Panc1 (cell line): ENCODE measurements at regions not wholly inside any gene's neighbourhood (a gene's known extent, or its start where the extent isn't known, plus 50 kb on each side); places are given as distances from the start of the nearest gene placed in this dataset.

Experiments used
- ATAC-seq: fragments of 200-7000 bp; cut with Tn5 transposase; 2 replicates; pipeline ENCODE4 v1.9.1; 2020; ENCODE audit warnings: mild to moderate bottlenecking, moderate library complexity
- BruUV-seq: library from RNA; stranded (reverse); fragments of 400-500 nt; replicated peaks from 2 replicates; lab custom pipeline; 2021; lab: Mats Ljungman, UMichigan
- CTCF ChIA-PET: fragments of 300-600 bp; sonication (Branson Sonifier 250); formaldehyde crosslinking; loops from one replicate; lab custom pipeline; 2022; ENCODE audit warnings: antibody characterized with exemption; lab: Charles Lee
- POLR2A ChIA-PET: fragments of 300-600 bp; sonication (Branson Sonifier 250); formaldehyde crosslinking; loops from one replicate; lab custom pipeline; 2022; ENCODE audit warnings: antibody characterized with exemption; lab: Charles Lee
- DNase-seq: peaks from one replicate; pipeline ENCODE4 v3.0.0-alpha.2; 2010; ENCODE audit warnings: low read depth, low spot score
- H3K27ac ChIP-seq: 2 replicates; pipeline ENCODE4 v1.5.1; 2011; ENCODE audit warnings: mild to moderate bottlenecking, low read length, inconsistent platforms
- H3K27me3 ChIP-seq: fragments of 200-500 bp; sonication (Bioruptor generic); 2 replicates; pipeline ENCODE4 v1.6.0; 2014; ENCODE audit warnings: low read length, inconsistent platforms; ENCODE audit not compliant: control insufficient read depth, insufficient read depth
- H3K36me3 ChIP-seq: fragments of 200-500 bp; sonication (Bioruptor generic); 2 replicates; pipeline ENCODE4 v1.5.1; 2014; ENCODE audit warnings: inconsistent platforms, mild to moderate bottlenecking, low read length, moderate library complexity; ENCODE audit not compliant: control insufficient read depth, insufficient read depth
- H3K4me1 ChIP-seq: 2 replicates; pipeline ENCODE4 v1.5.1; 2011; ENCODE audit warnings: inconsistent platforms, mild to moderate bottlenecking, low read length, moderate library complexity; ENCODE audit not compliant: control insufficient read depth, insufficient read depth
- H3K4me3 ChIP-seq, 2 experiments: 2 replicates each; pipeline ENCODE4 v1.5.1; 2011 to 2012; ENCODE audit warnings: low read depth in 2 of 2, low read length in 2 of 2, mild to moderate bottlenecking in 2 of 2, inconsistent platforms in 1 of 2, moderate library complexity in 1 of 2
- H3K9me3 ChIP-seq: fragments of 200-500 bp; sonication (Bioruptor generic); 2 replicates; pipeline ENCODE4 v1.5.1; 2014; ENCODE audit warnings: low read depth, mild to moderate bottlenecking, inconsistent platforms, low read length, moderate library complexity; ENCODE audit not compliant: control insufficient read depth, insufficient read depth
- CTCF ChIP-seq: fragments of 450-650 bp; IDR thresholded peaks from 2 replicates; pipeline ENCODE4 v1.5.1; 2017; ENCODE audit warnings: mild to moderate bottlenecking
- POLR2AphosphoS5 ChIP-seq: IDR thresholded peaks from 2 replicates; pipeline ENCODE4 v1.6.1; 2012; ENCODE audit warnings: mild to moderate bottlenecking, low read depth, low read length, moderate library complexity
- REST ChIP-seq, 2 experiments: IDR thresholded peaks; 2 replicates each; pipeline ENCODE4 v1.6.1; 2011 to 2012; ENCODE audit warnings: low read depth in 2 of 2, control low read depth in 1 of 2, low read length in 1 of 2, mild to moderate bottlenecking in 1 of 2, moderate library complexity in 1 of 2; ENCODE audit not compliant: insufficient read depth in 1 of 2
- SIN3A ChIP-seq: IDR thresholded peaks from 2 replicates; pipeline ENCODE4 v1.6.1; 2012; ENCODE audit warnings: low read depth, mild to moderate bottlenecking, low read length, moderate library complexity, borderline replicate concordance; ENCODE audit not compliant: insufficient read depth
- TCF7L2 ChIP-seq: IDR thresholded peaks from 2 replicates; pipeline ENCODE4 v1.6.1; 2011; ENCODE audit warnings: mild to moderate bottlenecking, low read depth, low read length, inconsistent platforms
- in situ Hi-C: cut with HindIII; loops from 2 replicates; pipeline ENCODE4 v1.10.0; 2016; ENCODE audit warnings: low sequenced_read_pairs, low pct_unique_long_range_greater_than_20kb
- intact Hi-C: fragments of 100-400 bp; cut with micrococcal nuclease; formaldehyde crosslinking; loops from one replicate; pipeline ENCODE4 v1.10.0; 2022; ENCODE audit not compliant: unreplicated experiment

- CTCF ChIA-PET = no interaction called here
- Histone ChIP-seq H3K36me3 (no peaks in the 10 kb centered on the region), H3K4me3 (no peak overlapping the region), H3K4me1 (no peaks in the 10 kb centered on the region), H3K9me3 (no peaks in the 10 kb centered on the region), H3K27ac (no peak overlapping the region), H3K27me3 (no peaks in the 10 kb centered on the region)
- ATAC-seq = no peak
- BruUV-seq = no TSS peak
- POLR2A ChIA-PET = no interaction called here
- TF ChIP-seq REST (IDR thresholded peaks at IDR 0.05; ENCODE audit: insufficient read depth in 1 of 2, low read depth in 2 of 2, low read length in 1 of 2) = no peak
- TF ChIP-seq SIN3A = no peak
- no peak for TF ChIP-seq POLR2AphosphoS5
- TF ChIP-seq TCF7L2 = no peak
- no peak for TF ChIP-seq CTCF
- DNase-seq = no peak
- in situ Hi-C loops (no loop called here), intact Hi-C loops (no loop called here)
Observed at GRCh38 chr13:31675440-31675953, 63.8 kb upstream of the RXFP2 start.

DNA sequence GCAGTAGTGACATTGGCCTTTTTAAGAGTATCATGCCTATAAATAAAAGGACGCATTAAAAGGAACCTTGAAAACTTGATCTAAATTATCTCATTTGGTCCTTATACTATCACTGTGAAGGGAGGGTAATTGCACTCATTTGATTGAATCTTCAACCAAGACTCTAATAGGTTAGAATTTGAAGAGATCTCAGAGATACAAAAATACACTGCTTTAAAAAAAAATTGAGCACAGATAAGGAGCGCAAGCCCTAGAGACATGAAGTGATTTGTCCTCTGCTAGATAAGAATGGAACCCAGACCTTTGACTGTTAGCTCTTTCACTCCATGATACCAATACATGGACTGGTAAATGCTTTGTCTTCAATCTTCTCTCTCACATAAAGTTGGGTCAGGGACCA, 58.2 kb upstream of the RXFP2 start:
- in situ Hi-C loops = no loop called here

More for the DNA sequence above, 58.2 kb upstream of the RXFP2 start:
- Histone ChIP-seq H3K27me3 (no peaks in the 10 kb centered on the region), H3K4me1 (no peaks in the 10 kb centered on the region), H3K27ac (no peak overlapping the region), H3K36me3 (no peaks in the 10 kb centered on the region), H3K9me3 (no peaks in the 10 kb centered on the region), H3K4me3 (no peak overlapping the region)
- no peak for TF ChIP-seq REST (IDR thresholded peaks at IDR 0.05; ENCODE audit: insufficient read depth in 1 of 2, low read depth in 2 of 2, low read length in 1 of 2)
- no peak for TF ChIP-seq SIN3A
- TF ChIP-seq POLR2AphosphoS5 = no peak
- TF ChIP-seq TCF7L2 = no peak
- TF ChIP-seq CTCF = no peak
- no peak for DNase-seq
- ChIA-PET CTCF (no interaction called here), POLR2A (no interaction called here)
- no peak for ATAC-seq
- BruUV-seq = no TSS peak
- intact Hi-C loops = no loop called here
